DND-41 (cell line): ENCODE measurements at regions not wholly inside any gene's neighbourhood (a gene's known extent, or its start where the extent isn't known, plus 50 kb on each side); places are given as distances from the start of the nearest gene placed in this dataset.
A peak's percentile ranks its signal among the peaks of the same experiment; 100 is the strongest.

Source experiments
- EZH2 ChIP-seq: IDR thresholded peaks from 3 replicates; pipeline ENCODE4 v1.6.1; 2012; ENCODE audit warnings: borderline replicate concordance, low read depth, mild to moderate bottlenecking, moderate library complexity, low read length, inconsistent platforms; ENCODE audit not compliant: severe bottlenecking
- TF ChIP-seq, protein P1 (sequence below): IDR thresholded peaks from 2 replicates; pipeline ENCODE4 v1.5.1; 2012; ENCODE audit warnings: borderline replicate concordance, low read length, moderate library complexity, mild to moderate bottlenecking; ENCODE audit not compliant: poor library complexity, severe bottlenecking; ENCODE audit errors: extremely low read depth

DNA sequence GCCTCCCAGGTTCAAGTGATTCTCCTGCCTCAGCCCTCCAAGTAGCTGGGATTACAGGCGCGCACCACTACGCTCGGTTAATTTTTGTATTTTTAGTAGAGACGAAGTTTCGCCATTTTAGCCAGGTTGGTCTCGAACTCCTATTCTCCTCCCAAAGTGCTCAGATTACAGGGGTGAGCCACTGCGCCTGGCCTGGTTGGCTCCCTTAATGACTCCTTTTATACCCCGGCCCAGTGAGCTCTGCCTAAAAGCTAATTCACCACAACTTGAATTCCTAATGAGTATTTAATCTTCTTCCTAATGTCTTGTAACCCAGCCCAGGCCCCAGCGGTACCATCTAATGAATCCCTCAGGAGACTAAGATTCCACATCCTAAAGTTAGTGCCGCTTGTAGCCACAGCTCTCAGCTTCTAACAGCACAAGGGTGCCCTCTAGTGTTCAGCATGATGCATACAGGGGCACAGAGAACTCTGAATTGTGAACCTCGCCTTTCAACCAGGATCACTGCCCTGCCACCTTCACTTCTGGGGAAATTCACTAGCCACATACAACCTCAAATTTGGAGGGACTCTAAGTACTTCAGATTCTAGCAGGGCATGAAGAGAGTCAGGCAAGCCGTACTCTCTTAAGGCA is 89.5 kb downstream of the OR13H1 start:
- TF ChIP-seq, protein P1, sequence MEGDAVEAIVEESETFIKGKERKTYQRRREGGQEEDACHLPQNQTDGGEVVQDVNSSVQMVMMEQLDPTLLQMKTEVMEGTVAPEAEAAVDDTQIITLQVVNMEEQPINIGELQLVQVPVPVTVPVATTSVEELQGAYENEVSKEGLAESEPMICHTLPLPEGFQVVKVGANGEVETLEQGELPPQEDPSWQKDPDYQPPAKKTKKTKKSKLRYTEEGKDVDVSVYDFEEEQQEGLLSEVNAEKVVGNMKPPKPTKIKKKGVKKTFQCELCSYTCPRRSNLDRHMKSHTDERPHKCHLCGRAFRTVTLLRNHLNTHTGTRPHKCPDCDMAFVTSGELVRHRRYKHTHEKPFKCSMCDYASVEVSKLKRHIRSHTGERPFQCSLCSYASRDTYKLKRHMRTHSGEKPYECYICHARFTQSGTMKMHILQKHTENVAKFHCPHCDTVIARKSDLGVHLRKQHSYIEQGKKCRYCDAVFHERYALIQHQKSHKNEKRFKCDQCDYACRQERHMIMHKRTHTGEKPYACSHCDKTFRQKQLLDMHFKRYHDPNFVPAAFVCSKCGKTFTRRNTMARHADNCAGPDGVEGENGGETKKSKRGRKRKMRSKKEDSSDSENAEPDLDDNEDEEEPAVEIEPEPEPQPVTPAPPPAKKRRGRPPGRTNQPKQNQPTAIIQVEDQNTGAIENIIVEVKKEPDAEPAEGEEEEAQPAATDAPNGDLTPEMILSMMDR, result peak; percentile 86
- no peak for TF ChIP-seq EZH2
